Neural cell (in vitro differentiated cells): ENCODE measurements at regions not wholly inside any gene's neighbourhood (a gene's known extent, or its start where the extent isn't known, plus 50 kb on each side); places are given as distances from the start of the nearest gene placed in this dataset.

Experiments
- H2AFZ ChIP-seq: fragments of 200-600, 300-800 bp; sonication (generic), shearing (Covaris generic); 2 replicates; pipeline ENCODE4 v1.6.0; 2014; ENCODE audit warnings: low read depth, mild to moderate bottlenecking, antibody characterized with exemption, low read length, moderate library complexity
- H3F3A ChIP-seq: fragments of 200-600 bp; shearing (Covaris generic); 2 replicates; pipeline ENCODE4 v1.6.1; 2016; ENCODE audit warnings: mild to moderate bottlenecking, moderate library complexity, mixed read lengths, antibody characterized with exemption, low read length; ENCODE audit not compliant: insufficient read depth, poor library complexity, severe bottlenecking
- H3K27ac ChIP-seq: fragments of 200-600, 300-800 bp; sonication (generic), shearing (Covaris generic); 2 replicates; pipeline ENCODE4 v1.5.1; 2014; ENCODE audit warnings: mild to moderate bottlenecking, low read length, moderate library complexity
- H3K27me3 ChIP-seq: fragments of 300-800, 200-600 bp; sonication (generic), shearing (Covaris generic); 2 replicates; pipeline ENCODE4 v1.6.0; 2014; ENCODE audit warnings: mild to moderate bottlenecking, low read depth, low read length, moderate library complexity; ENCODE audit not compliant: insufficient read depth
- H3K36me3 ChIP-seq: fragments of 300-800, 200-600 bp; sonication (generic), shearing (Covaris generic); 2 replicates; pipeline ENCODE4 v1.5.1; 2014; ENCODE audit warnings: mild to moderate bottlenecking, antibody characterized with exemption, low read length, moderate library complexity; ENCODE audit not compliant: insufficient read depth
- H3K4me2 ChIP-seq: fragments of 300-800, 200-600 bp; sonication (generic), shearing (Covaris generic); 2 replicates; pipeline ENCODE4 v1.6.0; 2014; ENCODE audit warnings: mild to moderate bottlenecking, low read length
- H3K4me3 ChIP-seq: fragments of 300-800, 200-600 bp; sonication (generic), shearing (Covaris generic); 2 replicates; pipeline ENCODE4 v1.5.1; 2014; ENCODE audit warnings: mild to moderate bottlenecking, low read length, moderate library complexity
- H3K79me2 ChIP-seq: fragments of 200-600 bp; shearing (Covaris generic); replicated peaks from 2 replicates; pipeline ENCODE4 v1.6.0; 2014; ENCODE audit warnings: mild to moderate bottlenecking, low read length, moderate library complexity; ENCODE audit not compliant: insufficient read depth
- H3K9ac ChIP-seq: fragments of 300-800, 200-600 bp; sonication (generic), shearing (Covaris generic); 2 replicates; pipeline ENCODE4 v1.6.1; 2016; ENCODE audit warnings: mild to moderate bottlenecking, low read length, mixed read lengths
- H3K9me2 ChIP-seq: fragments of 200-600 bp; shearing (Covaris generic); 2 replicates; pipeline ENCODE4 v1.6.1; 2016; ENCODE audit warnings: mild to moderate bottlenecking, low read length, mixed read lengths; ENCODE audit not compliant: insufficient read depth
- H3K9me3 ChIP-seq: fragments of 200-600, 300-800 bp; sonication (generic), shearing (Covaris generic); 2 replicates; pipeline ENCODE4 v1.6.1; 2016; ENCODE audit warnings: mild to moderate bottlenecking, mixed run types, low read length, moderate library complexity, mixed read lengths
- H4K20me1 ChIP-seq: fragments of 200-600 bp; shearing (Covaris generic); 2 replicates; pipeline ENCODE4 v1.6.1; 2016; ENCODE audit warnings: mild to moderate bottlenecking, mixed run types; ENCODE audit not compliant: insufficient read depth
- CTCF ChIP-seq: fragments of 450-650 bp; IDR thresholded peaks from 2 replicates; pipeline ENCODE4 v1.5.1; 2014; ENCODE audit warnings: antibody characterized with exemption, mild to moderate bottlenecking, moderate library complexity; ENCODE audit not compliant: poor library complexity, severe bottlenecking
- EP300 ChIP-seq: fragments of 450-650 bp; conservative IDR thresholded peaks from 2 replicates; pipeline ENCODE4 v1.6.1; 2014; ENCODE audit warnings: antibody characterized with exemption, mild to moderate bottlenecking, moderate library complexity; ENCODE audit not compliant: poor library complexity, severe bottlenecking
- EZH2 ChIP-seq: fragments of 200-600, 300-800 bp; shearing (Covaris generic), sonication (generic); IDR thresholded peaks from 2 replicates; pipeline ENCODE4 v1.6.1; 2014; ENCODE audit warnings: antibody characterized with exemption, low read length, borderline replicate concordance, mild to moderate bottlenecking; ENCODE audit not compliant: insufficient read depth, poor library complexity, severe bottlenecking
- MXI1 ChIP-seq: fragments of 450-650 bp; conservative IDR thresholded peaks from 2 replicates; pipeline ENCODE4 v1.6.1; 2014; ENCODE audit warnings: antibody characterized with exemption, mild to moderate bottlenecking; ENCODE audit not compliant: poor library complexity, severe bottlenecking
- POLR2AphosphoS5 ChIP-seq: IDR thresholded peaks from 2 replicates; pipeline ENCODE4 v1.6.1; 2012
- RAD21 ChIP-seq: fragments of 450-650 bp; conservative IDR thresholded peaks from 2 replicates; pipeline ENCODE4 v1.6.1; 2014; ENCODE audit warnings: antibody characterized with exemption, mild to moderate bottlenecking, moderate library complexity
- REST ChIP-seq: IDR thresholded peaks from 2 replicates; pipeline ENCODE4 v1.6.1; 2012; ENCODE audit warnings: borderline replicate concordance
- SMC3 ChIP-seq: fragments of 450-650 bp; conservative IDR thresholded peaks from 2 replicates; pipeline ENCODE4 v1.6.1; 2014; ENCODE audit warnings: antibody characterized with exemption, mild to moderate bottlenecking, moderate library complexity; ENCODE audit not compliant: poor library complexity
- TAF1 ChIP-seq: IDR thresholded peaks from 2 replicates; pipeline ENCODE4 v1.6.1; 2012; ENCODE audit warnings: low read depth

GRCh38 chr13:79655509-79655908 lies 174.6 kb downstream of the NDFIP2 start:
- Histone ChIP-seq H3K9me3 (no peaks in the 10 kb centered on the region), H4K20me1 (no peaks in the 10 kb centered on the region), H3K36me3 (no peaks in the 10 kb centered on the region), H3K9me2 (no peaks in the 10 kb centered on the region), H3K27ac (no peak overlapping the region), H3K9ac (no peak overlapping the region), H3K4me3 (no peak overlapping the region), H3K27me3 (no peaks in the 10 kb centered on the region), H3F3A (no peaks in the 10 kb centered on the region), H3K4me2 (no peak overlapping the region), H3K79me2 (no peaks in the 10 kb centered on the region), H2AFZ (no peak overlapping the region)
- peak; percentile 54 for TF ChIP-seq EP300
- peak; percentile 16 for TF ChIP-seq POLR2AphosphoS5
- no peak for TF ChIP-seq TAF1
- TF ChIP-seq RAD21 = no peak
- no peak for TF ChIP-seq EZH2
- TF ChIP-seq MXI1 = no peak
- TF ChIP-seq REST = no peak

GRCh38 chr13:79654520-79654919 lies 173.6 kb downstream of the NDFIP2 start:
- Histone ChIP-seq H3F3A (no peaks in the 10 kb centered on the region), H3K4me3 (no peak overlapping the region)

More at GRCh38 chr13:79654520-79654919, 173.6 kb downstream of the NDFIP2 start:
- Histone ChIP-seq H3K9me2 (no peaks in the 10 kb centered on the region), H3K27ac (no peak overlapping the region), H3K9me3 (no peaks in the 10 kb centered on the region), H3K36me3 (no peaks in the 10 kb centered on the region), H3K9ac (no peak overlapping the region), H3K27me3 (no peaks in the 10 kb centered on the region), H4K20me1 (no peaks in the 10 kb centered on the region), H2AFZ (no peak overlapping the region), H3K79me2 (no peaks in the 10 kb centered on the region), H3K4me2 (no peak overlapping the region)
- TF ChIP-seq POLR2AphosphoS5 = no peak
- TF ChIP-seq MXI1 = no peak
- no peak for TF ChIP-seq EP300
- TF ChIP-seq TAF1 = no peak
- no peak for TF ChIP-seq EZH2
- no peak for TF ChIP-seq REST
- TF ChIP-seq CTCF = no peak
- no peak for TF ChIP-seq SMC3
- no peak for TF ChIP-seq RAD21
